ENCODE measurements at regions not wholly inside any gene's neighbourhood (a gene's known extent, or its start where the extent isn't known, plus 50 kb on each side); places are given as distances from the start of the nearest gene placed in this dataset.
"Not testable (repeated sequence)": the region's sequence is repeated elsewhere in the genome, so short reads cannot be mapped to it uniquely, and the experiment has no call there.

DNA sequence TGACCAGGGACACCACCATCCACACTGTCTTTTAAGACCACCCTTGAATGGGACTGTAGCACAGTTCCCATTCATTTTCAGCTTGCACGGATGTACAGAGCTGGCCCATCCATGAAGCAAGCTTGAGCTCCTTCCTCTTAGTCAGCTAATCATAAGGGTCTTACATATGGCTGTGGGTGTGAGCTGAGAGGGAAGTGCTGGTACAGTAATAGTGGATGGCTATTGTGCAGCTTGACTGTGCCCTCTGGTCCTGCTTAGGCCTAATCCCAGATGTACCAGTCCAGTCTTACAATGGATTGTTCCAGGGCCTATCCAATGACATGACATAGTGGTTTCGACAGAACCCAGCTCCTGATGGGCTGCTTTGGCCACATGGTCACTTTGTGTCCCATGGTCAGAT is 96.9 kb upstream of the ZNF438 start:
- H3K4me1 Mint-ChIP-seq (ENCODE audit: low read depth): peaks cover 25% of the 10 kb centered on the region
- no peak for DNase-seq (ENCODE audit: low spot score)
- H3K4me3 Mint-ChIP-seq (ENCODE audit: low read depth): no peak overlapping the region
- H3K27ac Mint-ChIP-seq: no peak overlapping the region
- no peaks in the 10 kb centered on the region for H3K9me3 Mint-ChIP-seq
- no peaks in the 10 kb centered on the region for H3K36me3 Mint-ChIP-seq (ENCODE audit: low read depth)
- intact Hi-C loops (cut with micrococcal nuclease): no loop called here
- no peaks in the 10 kb centered on the region for H3K27me3 Mint-ChIP-seq (ENCODE audit: low read depth)

DNA sequence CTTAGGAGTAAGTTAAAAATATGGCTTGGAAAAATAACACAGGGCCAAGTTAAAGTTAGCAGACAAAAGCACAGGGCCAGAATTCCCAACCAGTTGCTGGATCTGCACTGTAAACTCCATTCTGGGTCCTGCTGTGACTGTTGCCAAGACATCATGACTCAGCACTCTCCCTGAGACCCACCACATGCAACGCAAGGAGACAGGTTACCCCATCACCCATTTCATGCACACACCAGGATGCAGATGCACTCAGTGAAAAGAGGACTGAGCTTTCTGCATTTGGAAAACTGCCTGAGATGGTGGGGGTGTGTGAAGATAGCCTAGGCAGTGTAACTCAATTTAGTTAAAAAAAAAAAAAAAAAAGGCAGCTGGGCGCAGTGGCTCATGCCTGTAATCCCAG is 97.6 kb upstream of the ZNF438 start:
- H3K36me3 Mint-ChIP-seq (ENCODE audit: low read depth): no peaks in the 10 kb centered on the region
- H3K27ac Mint-ChIP-seq: no peak overlapping the region
- H3K27me3 Mint-ChIP-seq (ENCODE audit: low read depth): no peaks in the 10 kb centered on the region
- intact Hi-C loops (cut with micrococcal nuclease): no loop called here
- H3K4me1 Mint-ChIP-seq (ENCODE audit: low read depth): peaks cover 25% of the 10 kb centered on the region
- H3K4me3 Mint-ChIP-seq (ENCODE audit: low read depth): no peak overlapping the region
- no peaks in the 10 kb centered on the region for H3K9me3 Mint-ChIP-seq
- DNase-seq (ENCODE audit: low spot score): no peak

DNA sequence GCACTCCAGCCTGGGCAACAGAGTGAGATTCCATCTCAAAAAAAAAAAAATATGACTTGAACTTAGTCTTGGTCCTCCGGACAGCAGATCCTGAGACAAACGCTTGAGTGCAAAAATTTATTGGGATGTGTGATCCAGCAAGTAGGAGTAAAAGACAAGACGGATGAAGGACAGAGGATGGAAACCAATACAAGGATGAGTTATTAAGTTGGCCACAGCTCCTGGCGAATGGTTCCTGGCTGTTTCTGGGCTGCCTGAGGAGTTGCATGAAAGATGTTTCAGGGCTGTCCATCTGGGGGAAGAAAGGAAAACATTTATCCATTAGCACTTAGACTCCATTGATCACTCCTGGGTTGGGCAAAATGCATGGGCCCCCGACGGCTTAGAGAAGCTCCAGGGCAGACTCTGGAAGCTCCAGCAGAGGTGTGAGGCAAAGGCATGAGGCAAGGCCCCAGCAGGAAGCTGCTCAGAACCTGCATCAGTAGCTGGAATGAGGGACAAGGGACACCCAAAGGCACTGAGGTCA is 98.3 kb upstream of the ZNF438 start:
- Mint-ChIP-seq H3K27me3 (ENCODE audit: low read depth) (no peaks in the 10 kb centered on the region), H3K4me3 (ENCODE audit: low read depth) (no peak overlapping the region), H3K9me3 (no peaks in the 10 kb centered on the region), H3K4me1 (ENCODE audit: low read depth) (peaks cover 31% of the 10 kb centered on the region), H3K36me3 (ENCODE audit: low read depth) (no peaks in the 10 kb centered on the region), H3K27ac (no peak overlapping the region)
- intact Hi-C loops (cut with micrococcal nuclease): loop anchor here (10.0 kb wide), 1 partner anchor 145 kb away; no protein-coding TSS in a partner anchor
- DNase-seq (ENCODE audit: low spot score): no peak

DNA sequence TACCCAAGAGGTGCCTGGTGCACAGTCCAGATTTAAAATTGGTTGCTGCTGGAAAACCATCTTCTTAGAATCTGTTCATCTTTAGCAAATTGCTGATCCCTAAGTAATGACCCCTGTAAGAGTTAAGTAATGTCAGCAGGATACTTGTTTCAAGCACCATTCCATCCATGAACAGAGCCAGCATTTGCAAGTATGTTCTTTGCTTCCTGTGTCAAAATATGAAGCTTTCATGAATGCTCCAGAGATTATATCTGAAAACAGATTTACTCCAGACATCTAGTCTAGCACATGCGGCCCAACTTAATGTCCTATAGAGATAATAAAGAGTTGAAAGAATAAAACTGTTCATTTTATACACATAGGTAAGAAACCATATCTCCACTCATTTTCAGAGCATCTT is 98.7 kb upstream of the ZNF438 start:
- Mint-ChIP-seq H3K4me1 (ENCODE audit: low read depth) (peaks cover 35% of the 10 kb centered on the region), H3K27ac (no peak overlapping the region), H3K27me3 (ENCODE audit: low read depth) (no peaks in the 10 kb centered on the region), H3K36me3 (ENCODE audit: low read depth) (no peaks in the 10 kb centered on the region), H3K4me3 (ENCODE audit: low read depth) (no peak overlapping the region), H3K9me3 (no peaks in the 10 kb centered on the region)
- intact Hi-C loops (cut with micrococcal nuclease): loop anchor here (10.0 kb wide), 1 partner anchor 146 kb away; no protein-coding TSS in a partner anchor
- no peak for DNase-seq (ENCODE audit: low spot score)

DNA sequence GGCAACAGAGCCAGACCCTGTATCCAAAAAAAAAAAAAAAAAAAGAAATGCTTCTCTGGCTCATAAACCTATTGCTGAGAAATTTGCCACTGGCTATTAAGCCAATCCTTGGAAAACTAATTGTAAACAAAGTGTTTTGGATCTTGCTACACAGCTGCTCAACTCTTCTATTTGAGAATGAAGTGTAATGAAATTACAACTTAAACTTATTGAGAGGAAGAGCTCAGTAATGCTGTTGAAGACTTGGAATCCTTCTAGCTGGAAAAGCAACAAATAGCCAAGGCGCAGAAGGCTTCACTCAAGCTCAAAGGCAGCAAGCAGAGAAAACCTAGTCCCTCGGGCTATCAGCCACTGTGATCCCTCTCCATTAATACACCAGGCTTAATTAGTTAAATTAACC is 99.6 kb upstream of the ZNF438 start:
- Mint-ChIP-seq H3K27ac (no peak overlapping the region), H3K36me3 (ENCODE audit: low read depth) (no peaks in the 10 kb centered on the region), H3K27me3 (ENCODE audit: low read depth) (no peaks in the 10 kb centered on the region), H3K9me3 (no peaks in the 10 kb centered on the region), H3K4me1 (ENCODE audit: low read depth) (peaks cover 37% of the 10 kb centered on the region), H3K4me3 (ENCODE audit: low read depth) (no peak overlapping the region)
- intact Hi-C loops (cut with micrococcal nuclease): loop anchor here (10.0 kb wide), 1 partner anchor 146 kb away; no protein-coding TSS in a partner anchor
- DNase-seq (ENCODE audit: low spot score): no peak

DNA sequence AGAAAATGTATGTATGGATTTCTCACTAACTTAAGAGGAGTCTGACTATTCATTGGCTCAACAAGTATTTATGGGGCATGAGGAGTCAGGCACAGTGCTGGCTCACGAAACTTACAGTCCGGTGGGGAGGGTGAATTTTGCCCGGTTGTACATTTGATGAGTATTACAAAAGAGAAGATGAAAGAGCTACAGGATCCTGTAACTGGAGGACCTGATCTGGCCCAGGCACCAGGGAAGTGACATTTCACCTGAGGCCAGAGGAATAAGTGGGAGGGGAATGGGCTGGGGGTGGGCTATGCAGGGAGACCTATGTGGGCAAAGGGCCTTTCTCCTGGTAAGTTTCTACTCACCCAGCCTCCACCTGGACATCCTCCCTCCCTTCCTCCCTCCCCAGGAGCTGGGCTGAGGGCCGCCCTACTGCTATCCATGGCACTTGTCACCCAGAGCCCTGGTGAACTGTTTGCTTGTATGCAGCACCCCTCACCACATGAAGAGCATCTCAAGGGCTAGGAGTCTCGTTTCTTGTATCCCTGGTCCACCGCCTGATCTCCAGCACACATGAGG is 101.1 kb upstream of the ZNF438 start:
- Mint-ChIP-seq H3K36me3 (ENCODE audit: low read depth) (no peaks in the 10 kb centered on the region), H3K9me3 (no peaks in the 10 kb centered on the region), H3K27me3 (ENCODE audit: low read depth) (no peaks in the 10 kb centered on the region), H3K4me3 (ENCODE audit: low read depth) (peak overlapping the region; percentile 65), H3K27ac (peak overlapping the region; percentile 67), H3K4me1 (ENCODE audit: low read depth) (peaks cover 43% of the 10 kb centered on the region)
- no peak for DNase-seq (ENCODE audit: low spot score)
- intact Hi-C loops (cut with micrococcal nuclease): loop anchor here (10.0 kb wide), 1 partner anchor 148 kb away; no protein-coding TSS in a partner anchor

DNA sequence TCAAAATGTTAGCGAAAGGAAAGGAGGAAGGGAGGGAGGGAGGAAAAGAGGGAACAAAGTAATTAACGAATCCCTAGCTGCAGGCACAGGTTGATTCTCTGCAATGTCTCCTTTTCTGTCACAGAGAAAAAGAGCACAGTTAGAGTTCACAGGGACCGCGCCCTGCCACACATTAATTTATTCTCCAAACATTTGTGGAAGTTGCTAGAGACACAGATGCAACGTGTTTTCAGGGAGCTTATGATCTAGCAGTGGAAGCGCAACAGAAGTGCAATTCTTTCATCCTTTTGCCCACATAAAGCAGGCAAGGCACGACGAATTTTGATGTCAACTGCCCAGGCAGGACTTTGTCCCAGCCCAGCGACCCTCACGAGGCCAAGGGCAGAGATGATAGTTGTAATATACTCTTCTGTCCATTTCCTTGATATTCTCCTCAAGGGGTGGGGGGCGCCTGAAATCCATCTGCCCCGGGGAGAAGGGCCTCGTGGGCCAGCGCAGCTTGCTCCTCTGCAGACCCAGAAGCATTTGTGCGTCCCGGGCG is 101.7 kb upstream of the ZNF438 start:
- DNase-seq (ENCODE audit: low spot score): no peak
- Mint-ChIP-seq H3K4me3 (ENCODE audit: low read depth) (peak overlapping the region; percentile 60), H3K27me3 (ENCODE audit: low read depth) (no peaks in the 10 kb centered on the region), H3K9me3 (no peaks in the 10 kb centered on the region), H3K36me3 (ENCODE audit: low read depth) (no peaks in the 10 kb centered on the region), H3K4me1 (ENCODE audit: low read depth) (peaks cover 45% of the 10 kb centered on the region), H3K27ac (peak overlapping the region; percentile 67)
- intact Hi-C loops (cut with micrococcal nuclease): loop anchor here (10.0 kb wide), 1 partner anchor 149 kb away; no protein-coding TSS in a partner anchor

DNA sequence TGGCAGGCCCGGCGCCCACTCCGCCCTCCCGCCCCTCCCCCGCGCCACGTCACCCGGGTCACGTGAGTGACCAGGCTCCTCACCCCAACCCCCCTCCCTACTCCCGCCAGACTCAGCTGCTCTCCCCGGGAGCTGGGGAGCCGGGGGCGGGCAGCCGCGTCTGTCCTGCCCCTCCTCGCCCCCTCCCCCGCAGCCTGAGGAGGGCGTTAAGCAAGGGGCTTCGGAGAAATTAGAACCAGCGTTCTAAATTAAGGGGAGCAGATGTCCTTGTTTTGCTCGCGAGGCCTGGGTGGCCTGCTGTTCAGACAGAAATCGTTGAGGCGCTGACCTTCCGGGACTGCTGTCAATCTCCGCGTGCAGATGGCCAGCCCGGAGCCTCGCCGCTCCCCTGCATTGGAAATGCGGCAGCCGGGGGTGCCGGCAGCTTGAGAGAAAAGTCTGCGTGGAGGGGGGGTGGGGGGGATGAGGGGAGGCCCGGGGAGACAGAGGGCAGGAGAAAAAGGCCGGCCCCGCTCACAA is 102.2 kb upstream of the ZNF438 start:
- peak; percentile 52 for DNase-seq (ENCODE audit: low spot score)
- Mint-ChIP-seq H3K4me1 (ENCODE audit: low read depth) (peaks cover 45% of the 10 kb centered on the region), H3K27me3 (ENCODE audit: low read depth) (no peaks in the 10 kb centered on the region), H3K36me3 (ENCODE audit: low read depth) (no peaks in the 10 kb centered on the region), H3K9me3 (no peaks in the 10 kb centered on the region), H3K4me3 (ENCODE audit: low read depth) (peak overlapping the region; percentile 60), H3K27ac (peak overlapping the region; percentile 84)
- intact Hi-C loops (cut with micrococcal nuclease): loop anchor here (1.0 to 10.0 kb wide), 5 partner anchors 43 to 350 kb away; no protein-coding TSS in a partner anchor

DNA sequence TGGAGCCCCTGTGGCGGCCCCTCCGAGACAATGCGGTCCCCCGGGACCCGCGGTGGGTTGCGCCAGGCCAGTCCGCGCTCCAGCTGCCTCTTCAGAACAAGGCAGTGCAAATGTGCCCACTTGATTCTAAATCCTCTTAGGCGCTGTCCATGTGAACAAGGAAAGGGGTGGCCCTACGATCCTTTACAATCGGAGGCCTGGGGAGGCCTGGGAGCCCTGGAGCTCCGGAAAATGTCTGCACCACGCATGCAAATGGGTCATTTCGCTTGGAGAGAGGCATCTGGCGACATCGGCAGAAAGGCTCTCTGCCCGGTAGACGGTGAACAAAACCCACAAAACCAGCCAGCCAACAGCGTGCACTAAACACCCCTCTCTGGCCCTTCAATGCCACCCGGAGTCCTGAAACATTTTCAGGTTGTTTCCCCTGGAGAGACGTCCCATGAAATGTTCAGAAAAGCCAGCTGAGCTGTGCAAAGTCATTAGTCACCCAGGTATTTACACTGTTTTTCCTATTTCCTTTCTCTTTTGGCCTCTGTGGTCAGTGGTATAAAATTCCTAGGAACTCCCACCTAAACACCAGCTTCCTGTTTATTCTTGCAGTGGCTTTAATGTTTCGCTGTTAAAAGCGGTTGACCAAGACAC is 102.8 kb upstream of the ZNF438 start:
- Mint-ChIP-seq H3K27me3 (ENCODE audit: low read depth) (no peaks in the 10 kb centered on the region), H3K4me1 (ENCODE audit: low read depth) (peaks cover 45% of the 10 kb centered on the region), H3K27ac (peak overlapping the region; percentile 98), H3K36me3 (ENCODE audit: low read depth) (no peaks in the 10 kb centered on the region), H3K4me3 (ENCODE audit: low read depth) (peak overlapping the region; percentile 81), H3K9me3 (no peaks in the 10 kb centered on the region)
- DNase-seq (ENCODE audit: low spot score): no peak
- intact Hi-C loops (cut with micrococcal nuclease): loop anchor here (1.0 to 10.0 kb wide), 5 partner anchors 44 to 350 kb away; no protein-coding TSS in a partner anchor

DNA sequence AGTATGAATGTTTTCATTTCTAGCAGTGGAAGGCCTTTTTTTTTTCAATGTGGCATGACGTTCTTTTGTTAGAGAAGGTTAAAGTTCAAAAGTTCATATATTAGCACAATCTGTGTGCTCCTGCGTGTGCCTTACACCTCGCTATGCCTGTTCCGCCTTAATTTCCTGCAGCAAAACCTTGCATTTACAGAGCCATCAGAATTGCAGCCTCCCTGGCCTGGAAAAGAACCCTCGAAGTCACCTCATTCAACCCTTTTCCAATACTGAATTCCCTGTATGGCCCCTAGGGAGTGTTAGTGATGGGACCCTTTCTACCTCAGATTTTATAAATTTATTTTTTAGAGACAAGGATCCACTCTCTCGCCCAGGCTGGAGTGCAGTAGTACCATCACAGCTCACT is 103.5 kb upstream of the ZNF438 start:
- H3K27me3 Mint-ChIP-seq (ENCODE audit: low read depth): no peaks in the 10 kb centered on the region
- intact Hi-C loops (cut with micrococcal nuclease): loop anchor here (1.0 to 10.0 kb wide), 6 partner anchors 34 to 433 kb away; no protein-coding TSS in a partner anchor
- H3K27ac Mint-ChIP-seq: peak overlapping the region; percentile 98
- no peaks in the 10 kb centered on the region for H3K9me3 Mint-ChIP-seq
- peak overlapping the region; percentile 55 for H3K4me3 Mint-ChIP-seq (ENCODE audit: low read depth)
- no peak for DNase-seq (ENCODE audit: low spot score)
- no peaks in the 10 kb centered on the region for H3K36me3 Mint-ChIP-seq (ENCODE audit: low read depth)
- H3K4me1 Mint-ChIP-seq (ENCODE audit: low read depth): peaks cover 42% of the 10 kb centered on the region

DNA sequence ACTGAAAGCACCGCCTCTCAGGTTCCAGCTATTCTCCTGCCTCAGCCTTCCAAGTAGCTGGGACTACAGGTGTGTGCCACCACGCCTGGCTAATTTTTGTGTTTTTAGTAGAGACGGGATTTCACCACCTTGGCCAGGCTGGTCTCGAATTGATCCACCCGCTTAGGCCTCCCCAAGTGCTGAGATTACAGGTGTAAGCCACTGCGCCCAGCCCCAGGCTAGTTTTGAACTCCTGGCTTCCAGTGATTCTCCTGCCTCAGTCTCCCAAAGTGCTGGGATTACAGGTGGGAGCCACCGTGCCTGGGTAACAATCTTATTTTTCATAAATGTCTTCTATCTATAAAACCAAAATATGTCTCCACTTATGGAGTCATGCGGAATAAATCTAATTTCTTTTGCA is 104.1 kb upstream of the ZNF438 start:
- H3K36me3 Mint-ChIP-seq (ENCODE audit: low read depth); H3K4me3 Mint-ChIP-seq (ENCODE audit: low read depth); H3K9me3 Mint-ChIP-seq; H3K27me3 Mint-ChIP-seq (ENCODE audit: low read depth); DNase-seq (ENCODE audit: low spot score): not testable (repeated sequence)
- intact Hi-C loops (cut with micrococcal nuclease): loop anchor here (1.0 to 10.0 kb wide), 6 partner anchors 34 to 433 kb away; no protein-coding TSS in a partner anchor
- H3K27ac Mint-ChIP-seq: peak overlapping the region; percentile 98
- peaks cover 39% of the 10 kb centered on the region for H3K4me1 Mint-ChIP-seq (ENCODE audit: low read depth)

DNA sequence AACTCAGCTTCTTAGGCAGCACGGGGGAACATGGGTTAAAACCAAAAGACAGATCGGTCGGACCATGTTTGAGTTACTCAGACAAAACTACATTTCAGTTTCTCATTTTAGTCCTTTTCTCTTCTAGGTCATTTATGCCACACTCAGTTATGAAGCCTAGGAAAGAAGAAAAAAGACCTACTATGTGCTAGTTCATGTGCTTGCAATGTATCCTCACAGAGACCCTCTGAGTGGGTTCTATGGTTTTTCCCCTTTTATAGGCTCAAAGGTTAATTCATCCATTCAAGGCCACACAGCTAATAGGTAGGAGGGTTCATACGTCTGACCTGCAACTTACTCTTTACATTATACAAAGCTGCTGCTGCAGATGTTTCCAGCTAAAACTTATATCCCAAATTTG is 104.7 kb upstream of the ZNF438 start:
- H3K9me3 Mint-ChIP-seq: no peaks in the 10 kb centered on the region

More for the DNA sequence above, 104.7 kb upstream of the ZNF438 start:
- Mint-ChIP-seq H3K27ac (peak overlapping the region; percentile 98), H3K36me3 (ENCODE audit: low read depth) (no peaks in the 10 kb centered on the region), H3K4me3 (ENCODE audit: low read depth) (no peak overlapping the region), H3K27me3 (ENCODE audit: low read depth) (no peaks in the 10 kb centered on the region), H3K4me1 (ENCODE audit: low read depth) (peaks cover 39% of the 10 kb centered on the region)
- DNase-seq (ENCODE audit: low spot score): no peak
- intact Hi-C loops (cut with micrococcal nuclease): loop anchor here (5.0 to 10.0 kb wide), 2 partner anchors 152 to 434 kb away; no protein-coding TSS in a partner anchor

Data from activated T-helper 2 cell treated with anti-CD3 and anti-CD28 coated beads, Interferon-gamma antibody, Interleukin-2, Interleukin-4, amounts not matched to agents 10 μg/mL and 5 μg/mL and 100 μg/mL, durations not matched to agents 14 hours and 24 hours and 36 hours (primary cell).